ENCODE measurements at regions not wholly inside any gene's neighbourhood (a gene's known extent, or its start where the extent isn't known, plus 50 kb on each side); places are given as distances from the start of the nearest gene placed in this dataset.

- no peak overlapping the region for H3K4me3 ChIP-seq (ENCODE audit: control extremely low read depth in 1 of 5, extremely low read depth in 1 of 5, insufficient read depth in 1 of 5, low read depth in 2 of 5, low read length in 4 of 5)
- Mint-ChIP-seq H3K4me3 (no peak overlapping the region), H3K9me3 (ENCODE audit: insufficient read depth) (peaks cover 2% of the 10 kb centered on the region), H3K4me1 (no peaks in the 10 kb centered on the region), H3K27ac (no peak overlapping the region), H3K27me3 (no peaks in the 10 kb centered on the region)
- no peak overlapping the region for H3K9ac ChIP-seq (ENCODE audit: low read length)
- no peaks in the 10 kb centered on the region for H4K20me1 ChIP-seq (ENCODE audit: control insufficient read depth, insufficient read depth, low read length, poor library complexity, severe bottlenecking)
- DNase-seq (no peak), ATAC-seq (ENCODE audit: low read depth) (no peak)
- H3K79me2 ChIP-seq (ENCODE audit: control insufficient read depth, insufficient read depth, low read length) = no peaks in the 10 kb centered on the region
- no peaks in the 10 kb centered on the region for H3K4me1 ChIP-seq (ENCODE audit: control insufficient read depth in 2 of 2, insufficient read depth in 2 of 2, low read length in 2 of 2)
- H3K4me2 ChIP-seq (replicated peaks; ENCODE audit: low read depth, low read length, poor library complexity, severe bottlenecking) = no peak overlapping the region
- intact Hi-C loops (cut with micrococcal nuclease) = no loop called here
- TF ChIP-seq EZH2 (IDR thresholded peaks at IDR 0.05; ENCODE audit: borderline replicate concordance, insufficient read depth, low read depth, low read length, poor library complexity, severe bottlenecking) = no peak
- TF ChIP-seq, protein P1, sequence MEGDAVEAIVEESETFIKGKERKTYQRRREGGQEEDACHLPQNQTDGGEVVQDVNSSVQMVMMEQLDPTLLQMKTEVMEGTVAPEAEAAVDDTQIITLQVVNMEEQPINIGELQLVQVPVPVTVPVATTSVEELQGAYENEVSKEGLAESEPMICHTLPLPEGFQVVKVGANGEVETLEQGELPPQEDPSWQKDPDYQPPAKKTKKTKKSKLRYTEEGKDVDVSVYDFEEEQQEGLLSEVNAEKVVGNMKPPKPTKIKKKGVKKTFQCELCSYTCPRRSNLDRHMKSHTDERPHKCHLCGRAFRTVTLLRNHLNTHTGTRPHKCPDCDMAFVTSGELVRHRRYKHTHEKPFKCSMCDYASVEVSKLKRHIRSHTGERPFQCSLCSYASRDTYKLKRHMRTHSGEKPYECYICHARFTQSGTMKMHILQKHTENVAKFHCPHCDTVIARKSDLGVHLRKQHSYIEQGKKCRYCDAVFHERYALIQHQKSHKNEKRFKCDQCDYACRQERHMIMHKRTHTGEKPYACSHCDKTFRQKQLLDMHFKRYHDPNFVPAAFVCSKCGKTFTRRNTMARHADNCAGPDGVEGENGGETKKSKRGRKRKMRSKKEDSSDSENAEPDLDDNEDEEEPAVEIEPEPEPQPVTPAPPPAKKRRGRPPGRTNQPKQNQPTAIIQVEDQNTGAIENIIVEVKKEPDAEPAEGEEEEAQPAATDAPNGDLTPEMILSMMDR (IDR thresholded peaks at IDR 0.05) = no peak
- H2AFZ ChIP-seq (ENCODE audit: insufficient read depth, low read depth, low read length, poor library complexity, severe bottlenecking) = no peak overlapping the region
- H3K9me3 ChIP-seq (ENCODE audit: control extremely low read depth in 1 of 3, control insufficient read depth in 2 of 3, insufficient read depth in 1 of 3, low read length in 2 of 3) = peaks cover 0 to 5% (median 0%) of the 10 kb centered on the region in 3 donors
- no peak overlapping the region for H3K27ac ChIP-seq (ENCODE audit: low read length in 2 of 2)
- ChIA-PET POLR2A (no interaction called here), CTCF (no interaction called here)
- WGBS (ENCODE audit: insufficient coverage) = 91% methylated on average over 5 of the region's 11 CpGs
- no peaks in the 10 kb centered on the region for H3K36me3 ChIP-seq (replicated peaks in 1 of 2; ENCODE audit: control extremely low read depth in 1 of 2, control insufficient read depth in 1 of 2, extremely low read depth in 1 of 2, insufficient read depth in 2 of 2, low read length in 1 of 2)
- H3K27me3 ChIP-seq (replicated peaks in 1 of 4; ENCODE audit: control extremely low read depth in 1 of 4, control insufficient read depth in 3 of 4, insufficient read depth in 4 of 4, low read length in 3 of 4) = no peaks in the 10 kb centered on the region
Observed at GRCh38 chr7:156402255-156402654, 238.3 kb upstream of the RNF32 start.

- POLR2A ChIA-PET = no interaction called here
- Histone ChIP-seq H3K9ac (ENCODE audit: low read length) (no peak overlapping the region), H3K9me3 (ENCODE audit: control extremely low read depth in 1 of 3, control insufficient read depth in 2 of 3, insufficient read depth in 1 of 3, low read length in 2 of 3) (peaks cover 0 to 5% (median 0%) of the 10 kb centered on the region in 3 donors), H3K4me3 (ENCODE audit: control extremely low read depth in 1 of 5, extremely low read depth in 1 of 5, insufficient read depth in 1 of 5, low read depth in 2 of 5, low read length in 4 of 5) (no peak overlapping the region), H3K36me3 (replicated peaks in 1 of 2; ENCODE audit: control extremely low read depth in 1 of 2, control insufficient read depth in 1 of 2, extremely low read depth in 1 of 2, insufficient read depth in 2 of 2, low read length in 1 of 2) (no peaks in the 10 kb centered on the region), H3K4me1 (ENCODE audit: control insufficient read depth in 2 of 2, insufficient read depth in 2 of 2, low read length in 2 of 2) (no peaks in the 10 kb centered on the region), H3K27me3 (replicated peaks in 1 of 4; ENCODE audit: control extremely low read depth in 1 of 4, control insufficient read depth in 3 of 4, insufficient read depth in 4 of 4, low read length in 3 of 4) (no peaks in the 10 kb centered on the region), H3K79me2 (ENCODE audit: control insufficient read depth, insufficient read depth, low read length) (no peaks in the 10 kb centered on the region), H3K4me2 (replicated peaks; ENCODE audit: low read depth, low read length, poor library complexity, severe bottlenecking) (no peak overlapping the region), H4K20me1 (ENCODE audit: control insufficient read depth, insufficient read depth, low read length, poor library complexity, severe bottlenecking) (no peaks in the 10 kb centered on the region), H2AFZ (ENCODE audit: insufficient read depth, low read depth, low read length, poor library complexity, severe bottlenecking) (no peak overlapping the region), H3K27ac (ENCODE audit: low read length in 2 of 2) (no peak overlapping the region)
- ATAC-seq (ENCODE audit: low read depth) = no peak
- WGBS (ENCODE audit: insufficient coverage) = 92% methylated on average over 5 of the region's 9 CpGs
- Mint-ChIP-seq H3K4me1 (no peaks in the 10 kb centered on the region), H3K9me3 (ENCODE audit: insufficient read depth) (peaks cover 2% of the 10 kb centered on the region), H3K27ac (no peak overlapping the region), H3K27me3 (peaks cover 4% of the 10 kb centered on the region), H3K4me3 (no peak overlapping the region)
- no peak for DNase-seq
- TF ChIP-seq, protein P1 (IDR thresholded peaks at IDR 0.05) = no peak
- no peak for TF ChIP-seq EZH2 (IDR thresholded peaks at IDR 0.05; ENCODE audit: borderline replicate concordance, insufficient read depth, low read depth, low read length, poor library complexity, severe bottlenecking)
- intact Hi-C loops (cut with micrococcal nuclease) = no loop called here
- CTCF ChIA-PET = no interaction called here
Observed at GRCh38 chr7:156401617-156402016, 239.0 kb upstream of the RNF32 start.

All from B cell (primary cell).